K562 (cell line): ENCODE measurements at regions not wholly inside any gene's neighbourhood (a gene's known extent, or its start where the extent isn't known, plus 50 kb on each side); places are given as distances from the start of the nearest gene placed in this dataset.

Experiments used
- ATAC-seq: fragments of 200-7000 bp; cut with Tn5 transposase; 3 replicates; pipeline ENCODE4 v1.9.1; 2020; ENCODE audit warnings: moderate library complexity
- BruUV-seq: library from RNA; stranded (reverse); fragments of 400-500 nt; replicated peaks from 2 replicates; lab custom pipeline; 2021; lab: Mats Ljungman, UMichigan
- CTCF ChIA-PET: fragments of 300-600 bp; formaldehyde crosslinking; extraction: SDS; loops from one replicate; lab custom pipeline; 2021; ENCODE audit warnings: low intra/inter-chr PET ratio; lab: Yijun Ruan, JAX
- POLR2A ChIA-PET: fragments of 300-600, 350-650 bp; sonication (Branson Sonifier 250); formaldehyde crosslinking; extraction: SDS; loops from one replicate; lab custom pipeline; 2021; ENCODE audit warnings: antibody characterized with exemption, inconsistent platforms; lab: Yijun Ruan, JAX
- DNase-seq, 4 experiments: peaks; one replicate each; pipeline versions ENCODE4 v3.0.0 to v3.0.0-alpha.2; 2011 to 2018; ENCODE audit warnings: low spot score in 3 of 4, mixed read lengths in 3 of 4; ENCODE audit errors: extremely low read depth in 1 of 4
- FAIRE-seq: peaks from 2 replicates; lab custom pipeline; 2011; peaks lifted over from hg19 to GRCh38; lab: Jason Lieb, UNC
- H2AFZ ChIP-seq: 2 replicates; pipeline ENCODE4 v1.6.0; 2011; ENCODE audit warnings: low read depth, low read length, control low read depth, inconsistent platforms
- H3K27ac ChIP-seq: fragments of 200-600 bp; 3 replicates; pipeline ENCODE4 v1.8.0; 2011; ENCODE audit warnings: low read depth, mild to moderate bottlenecking, control low read depth, inconsistent platforms, low read length, moderate library complexity, mixed read lengths; ENCODE audit errors: extremely low read depth
- H3K27me3 ChIP-seq, 2 experiments: fragments of 300-600 bp in 1 of 2; 2 replicates in 1 of 2; 3 replicates in 1 of 2; pipeline versions ENCODE4 v1.6.0 to v1.8.0; 2011; ENCODE audit warnings: inconsistent platforms in 2 of 2, low read length in 2 of 2, mild to moderate bottlenecking in 1 of 2, mixed read lengths in 1 of 2, moderate library complexity in 1 of 2; ENCODE audit not compliant: control insufficient read depth in 2 of 2, insufficient read depth in 2 of 2
- H3K36me3 ChIP-seq: fragments of 300-600 bp; 3 replicates; pipeline ENCODE4 v1.8.0; 2011; ENCODE audit warnings: mild to moderate bottlenecking, low read length, inconsistent platforms; ENCODE audit not compliant: control insufficient read depth, insufficient read depth
- H3K4me1 ChIP-seq, 2 experiments: fragments of 200-600 bp in 1 of 2; replicated peaks in 1 of 2; 2 replicates in 1 of 2; 3 replicates in 1 of 2; pipeline versions ENCODE4 v1.5.1 to v1.8.0; 2011; ENCODE audit warnings: inconsistent platforms in 2 of 2, low read length in 2 of 2, mild to moderate bottlenecking in 1 of 2, mixed read lengths in 1 of 2, moderate library complexity in 1 of 2; ENCODE audit not compliant: control insufficient read depth in 2 of 2, insufficient read depth in 2 of 2
- H3K4me2 ChIP-seq: 2 replicates; pipeline ENCODE4 v1.6.1; 2011; ENCODE audit warnings: low read length, control low read depth, inconsistent platforms, mixed read lengths; ENCODE audit not compliant: insufficient read depth
- H3K4me3 ChIP-seq: fragments of 200-600 bp; sonication (generic), shearing (Covaris generic); 2 replicates; pipeline ENCODE4 v1.5.1; 2016; ENCODE audit warnings: control low read depth, inconsistent platforms
- H3K79me2 ChIP-seq: fragments of 200-600 bp; 3 replicates; pipeline ENCODE4 v1.8.0; 2011; ENCODE audit warnings: low read length, inconsistent platforms; ENCODE audit not compliant: control insufficient read depth, insufficient read depth
- H3K9ac ChIP-seq, 2 experiments: 2 replicates each; pipeline versions ENCODE4 v1.6.0 to v1.6.1; 2011; ENCODE audit warnings: low read depth in 2 of 2, low read length in 2 of 2, control low read depth in 1 of 2, inconsistent platforms in 1 of 2, mild to moderate bottlenecking in 1 of 2, mixed read lengths in 1 of 2; ENCODE audit not compliant: insufficient read depth in 1 of 2
- H3K9me1 ChIP-seq: one replicate; pipeline ENCODE4 v1.6.0; 2011; ENCODE audit warnings: inconsistent platforms, mild to moderate bottlenecking, low read length, moderate library complexity; ENCODE audit not compliant: control insufficient read depth, insufficient read depth
- H3K9me3 ChIP-seq: replicated peaks from 2 replicates; pipeline ENCODE4 v1.5.1; 2011; ENCODE audit warnings: low read depth, low read length, inconsistent platforms; ENCODE audit not compliant: control insufficient read depth, insufficient read depth
- H4K20me1 ChIP-seq: replicated peaks from 2 replicates; pipeline ENCODE4 v1.6.1; 2011; ENCODE audit warnings: low read length, inconsistent platforms, mixed read lengths; ENCODE audit not compliant: control insufficient read depth, insufficient read depth
- SOX6 ChIP-seq: fragments of 450-650 bp; IDR thresholded peaks from 2 replicates; pipeline ENCODE4 v1.6.1; 2014; ENCODE audit warnings: mild to moderate bottlenecking
- STAG1 ChIP-seq: sonication (generic); formaldehyde crosslinking; IDR thresholded peaks from 2 replicates; pipeline ENCODE4 v1.5.0; 2020; ENCODE audit warnings: missing genetic modification reagents, borderline replicate concordance
- ZBTB40 ChIP-seq, 2 experiments: fragments of 450-650 bp in 1 of 2; sonication (generic) in 1 of 2; formaldehyde crosslinking in 1 of 2; IDR thresholded peaks; 2 replicates each; pipeline versions ENCODE4 v1.7.1 to v1.9.0; 2016 to 2022; ENCODE audit warnings: inconsistent platforms in 1 of 2, mild to moderate bottlenecking in 1 of 2, missing genetic modification reagents in 1 of 2
- WGBS: fragments of 100-300 bp; shearing (Covaris generic); methylation state at CpG from one replicate; pipeline ENCODE4 v1.1.6; 2016; ENCODE audit warnings: low coverage, mixed read lengths; ENCODE audit not compliant: insufficient coverage; ENCODE audit errors: missing lambda C conversion rate; 5-methylcytosine and 5-hydroxymethylcytosine counted together
- in situ Hi-C: fragments of 300-500 bp; cut with MboI; formaldehyde crosslinking; loops from 4 replicates; pipeline ENCODE4 v1.15.0; 2018; ENCODE audit warnings: inconsistent platforms, mixed read lengths
- intact Hi-C: fragments of 100-400 bp; cut with micrococcal nuclease; formaldehyde crosslinking; loops from 2 replicates; pipeline ENCODE4 v1.14.2; 2022

GRCh38 chr10:111756217-111757061 lies 427.1 kb downstream of the GPAM start:
- H2AFZ ChIP-seq: no peak overlapping the region
- no peak overlapping the region for H3K9ac ChIP-seq
- no peak overlapping the region for H3K4me3 ChIP-seq
- POLR2A ChIA-PET: no interaction called here
- H3K9me3 ChIP-seq: no peaks in the 10 kb centered on the region; the same call in 1 of the 2 replicates
- DNase-seq: no peak
- H3K4me2 ChIP-seq: no peak overlapping the region
- H3K36me3 ChIP-seq: no peaks in the 10 kb centered on the region
- TF ChIP-seq SOX6 (no peak), STAG1 (no peak)
- TF ChIP-seq, all 486 proteins: peak for 0
- Histone ChIP-seq H3K27me3 (no peaks in the 10 kb centered on the region), H3K79me2 (no peaks in the 10 kb centered on the region), H4K20me1 (no peaks in the 10 kb centered on the region), H3K4me1 (no peaks in the 10 kb centered on the region), H3K9me1 (no peaks in the 10 kb centered on the region), H3K27ac (no peak overlapping the region)
- intact Hi-C loops: no loop called here
- no peak for FAIRE-seq
- BruUV-seq: no TSS peak
- CTCF ChIA-PET: no interaction called here
- no peak for ATAC-seq
- in situ Hi-C loops: no loop called here
- WGBS: 0% methylated on average over 11 of the region's 14 CpGs

- Histone ChIP-seq H3K9me1 (no peaks in the 10 kb centered on the region), H3K36me3 (no peaks in the 10 kb centered on the region), H2AFZ (no peak overlapping the region), H3K4me1 (no peaks in the 10 kb centered on the region), H3K4me2 (no peak overlapping the region), H3K9me3 (no peaks in the 10 kb centered on the region; the same call in 1 of the 2 replicates), H4K20me1 (no peaks in the 10 kb centered on the region), H3K4me3 (no peak overlapping the region), H3K9ac (no peak overlapping the region), H3K27me3 (no peaks in the 10 kb centered on the region)
- BruUV-seq: no TSS peak
- in situ Hi-C loops: no loop called here
- CTCF ChIA-PET: no interaction called here
- DNase-seq (no peak), ATAC-seq (no peak), FAIRE-seq (no peak)
- POLR2A ChIA-PET: no interaction called here
- TF ChIP-seq ZBTB40 (IDR thresholded peaks at IDR 0.05) (no peak), ZBTB40 (CRISPR knock-in tag; IDR thresholded peaks at IDR 0.05) (no peak)
- TF ChIP-seq, all 486 proteins: peak for 0
- Histone ChIP-seq H3K79me2 (no peaks in the 10 kb centered on the region), H3K27ac (no peak overlapping the region)
- intact Hi-C loops: no loop called here
- WGBS: 0% methylated on average over 3 of the region's 3 CpGs
Observed at GRCh38 chr10:111758593-111758992, 425.0 kb downstream of the GPAM start.
